ENCODE measurements at regions not wholly inside any gene's neighbourhood (a gene's known extent, or its start where the extent isn't known, plus 50 kb on each side); places are given as distances from the start of the nearest gene placed in this dataset.

DNA sequence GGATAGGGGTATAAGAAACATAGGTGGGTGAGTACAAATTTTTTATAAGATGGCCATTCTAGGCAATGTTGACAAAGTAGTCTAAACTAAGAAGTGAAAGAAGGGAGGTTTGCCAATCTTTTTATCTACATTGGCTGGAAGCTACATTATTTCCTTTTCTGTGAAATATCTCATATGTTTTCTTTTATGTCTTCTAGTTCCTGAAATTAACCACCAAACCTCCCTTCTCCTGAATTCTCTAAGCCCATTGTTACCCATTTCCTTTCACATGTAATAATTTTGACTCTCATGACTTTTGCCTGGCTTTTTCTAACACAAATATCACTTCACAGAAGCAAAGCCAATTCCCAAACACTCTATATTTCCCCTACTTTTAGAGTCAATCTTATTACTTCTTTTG, 496.2 kb upstream of the JAG1 start:
- H3K4me3 ChIP-seq (ENCODE audit: control insufficient read depth, low read depth, low read length), result no peak overlapping the region
- DNase-seq (ENCODE audit: low read depth), result no peak
- TF ChIP-seq, protein P1, sequence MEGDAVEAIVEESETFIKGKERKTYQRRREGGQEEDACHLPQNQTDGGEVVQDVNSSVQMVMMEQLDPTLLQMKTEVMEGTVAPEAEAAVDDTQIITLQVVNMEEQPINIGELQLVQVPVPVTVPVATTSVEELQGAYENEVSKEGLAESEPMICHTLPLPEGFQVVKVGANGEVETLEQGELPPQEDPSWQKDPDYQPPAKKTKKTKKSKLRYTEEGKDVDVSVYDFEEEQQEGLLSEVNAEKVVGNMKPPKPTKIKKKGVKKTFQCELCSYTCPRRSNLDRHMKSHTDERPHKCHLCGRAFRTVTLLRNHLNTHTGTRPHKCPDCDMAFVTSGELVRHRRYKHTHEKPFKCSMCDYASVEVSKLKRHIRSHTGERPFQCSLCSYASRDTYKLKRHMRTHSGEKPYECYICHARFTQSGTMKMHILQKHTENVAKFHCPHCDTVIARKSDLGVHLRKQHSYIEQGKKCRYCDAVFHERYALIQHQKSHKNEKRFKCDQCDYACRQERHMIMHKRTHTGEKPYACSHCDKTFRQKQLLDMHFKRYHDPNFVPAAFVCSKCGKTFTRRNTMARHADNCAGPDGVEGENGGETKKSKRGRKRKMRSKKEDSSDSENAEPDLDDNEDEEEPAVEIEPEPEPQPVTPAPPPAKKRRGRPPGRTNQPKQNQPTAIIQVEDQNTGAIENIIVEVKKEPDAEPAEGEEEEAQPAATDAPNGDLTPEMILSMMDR (conservative IDR thresholded peaks at IDR 0.05; ENCODE audit: control insufficient read depth, insufficient read depth, low read depth, low read length), result no peak

DNA sequence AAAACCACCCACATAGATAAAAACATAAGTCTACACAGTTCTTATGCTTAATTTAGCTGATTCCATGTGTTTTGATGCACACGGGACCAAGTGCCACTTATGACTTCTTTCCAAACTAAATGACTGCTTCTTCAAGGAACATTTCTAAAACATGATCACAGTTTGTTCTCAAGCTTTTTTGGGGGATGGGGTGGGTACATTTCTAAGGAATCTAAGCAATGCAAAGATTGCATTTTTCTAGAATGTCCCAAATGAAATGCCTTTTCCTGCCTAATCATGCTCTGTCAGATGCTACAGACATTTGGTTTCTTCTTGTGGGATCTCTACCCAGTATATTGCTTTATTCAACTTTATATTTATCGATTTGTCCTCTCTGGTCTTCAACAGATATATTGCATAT, 496.8 kb upstream of the JAG1 start:
- TF ChIP-seq, protein P1 (conservative IDR thresholded peaks at IDR 0.05; ENCODE audit: control insufficient read depth, insufficient read depth, low read depth, low read length), result no peak
- H3K4me3 ChIP-seq (ENCODE audit: control insufficient read depth, low read depth, low read length), result no peak overlapping the region
- no peak for DNase-seq (ENCODE audit: low read depth)

DNA sequence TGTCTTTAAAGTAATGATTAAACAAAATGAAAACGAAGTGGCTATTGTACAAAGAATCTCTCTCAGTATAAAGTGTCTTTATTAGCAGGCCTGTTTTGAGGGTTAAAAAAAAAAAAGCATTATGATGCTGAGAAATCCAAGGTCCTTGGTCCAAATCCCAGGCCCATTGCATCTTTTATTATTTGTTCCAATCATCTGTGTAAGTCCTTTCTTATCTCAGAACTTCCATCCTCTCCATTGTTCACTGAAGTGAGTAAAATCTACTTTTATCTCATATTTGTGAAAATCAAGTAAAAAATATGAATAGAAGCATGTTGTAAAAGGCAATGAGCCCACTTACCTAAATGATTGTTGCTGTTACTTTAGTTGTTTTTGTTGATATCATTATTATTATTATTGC, 499.1 kb upstream of the JAG1 start:
- TF ChIP-seq, protein P1 (conservative IDR thresholded peaks at IDR 0.05; ENCODE audit: control insufficient read depth, insufficient read depth, low read depth, low read length), result no peak
- H3K4me3 ChIP-seq (ENCODE audit: control insufficient read depth, low read depth, low read length), result no peak overlapping the region
- no peak for DNase-seq (ENCODE audit: low read depth)

DNA sequence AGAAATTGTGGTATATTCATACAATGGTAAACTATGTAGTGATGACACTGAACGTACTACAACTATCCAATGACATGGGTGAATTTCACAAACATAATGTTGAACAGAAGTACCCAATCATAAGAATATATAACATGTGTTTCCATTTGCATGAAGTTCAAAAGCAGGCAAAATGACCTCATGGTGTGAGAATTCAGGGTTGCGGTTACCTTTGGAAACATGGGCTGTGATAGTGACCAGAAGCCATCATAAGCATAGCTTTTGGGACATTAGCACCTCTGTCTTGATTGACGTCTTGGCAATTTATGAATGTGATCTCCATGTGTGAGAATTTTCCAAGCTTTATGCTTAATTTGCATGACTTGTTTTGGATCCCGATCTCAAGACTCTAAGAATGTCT, 500.1 kb upstream of the JAG1 start:
- DNase-seq (ENCODE audit: low read depth), result no peak
- TF ChIP-seq, protein P1 (conservative IDR thresholded peaks at IDR 0.05; ENCODE audit: control insufficient read depth, insufficient read depth, low read depth, low read length), result no peak
- H3K4me3 ChIP-seq (ENCODE audit: control insufficient read depth, low read depth, low read length), result no peak overlapping the region

DNA sequence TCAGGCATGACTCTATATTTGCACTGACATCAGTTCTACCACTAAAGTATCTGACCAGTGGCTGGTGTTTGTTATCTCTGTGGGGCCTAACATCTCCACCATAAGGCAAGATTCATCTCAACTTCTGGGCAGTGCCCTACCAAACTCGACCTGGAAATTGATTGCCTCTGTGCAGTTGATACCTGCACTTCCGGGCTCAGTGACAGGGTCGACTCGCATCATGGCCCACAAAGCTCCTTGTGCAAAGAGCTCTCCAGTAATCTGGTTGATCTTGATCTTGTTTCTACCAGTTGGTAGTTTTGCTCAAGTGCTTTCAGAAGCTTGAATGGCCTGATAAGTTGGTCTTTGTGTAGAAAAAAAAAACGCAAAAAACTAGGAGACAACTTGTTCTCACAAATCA, 501.1 kb upstream of the JAG1 start:
- no peak for DNase-seq (ENCODE audit: low read depth)
- no peak overlapping the region for H3K4me3 ChIP-seq (ENCODE audit: control insufficient read depth, low read depth, low read length)
- TF ChIP-seq, protein P1 (conservative IDR thresholded peaks at IDR 0.05; ENCODE audit: control insufficient read depth, insufficient read depth, low read depth, low read length), result no peak

DNA sequence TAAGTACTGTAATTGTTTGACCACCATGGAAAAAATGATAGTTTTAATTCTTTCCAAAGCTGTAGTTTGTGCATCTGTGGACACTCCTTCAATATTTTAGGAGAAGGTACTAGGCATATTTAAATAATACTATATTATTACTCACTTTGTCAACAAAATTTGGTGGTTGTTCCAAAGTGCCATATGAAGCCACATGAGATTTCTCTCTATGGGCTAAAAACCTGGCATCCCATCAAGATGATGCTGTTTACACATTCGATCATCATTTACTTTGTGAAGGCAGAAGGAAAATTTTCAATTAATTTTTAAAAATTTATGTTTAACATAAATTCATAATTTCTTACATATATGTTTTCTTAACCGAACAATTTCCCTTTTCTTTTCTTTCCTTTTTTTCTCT, 502.6 kb upstream of the JAG1 start:
- TF ChIP-seq, protein P1 (conservative IDR thresholded peaks at IDR 0.05; ENCODE audit: control insufficient read depth, insufficient read depth, low read depth, low read length), result no peak
- H3K4me3 ChIP-seq (ENCODE audit: control insufficient read depth, low read depth, low read length), result no peak overlapping the region
- no peak for DNase-seq (ENCODE audit: low read depth)

DNA sequence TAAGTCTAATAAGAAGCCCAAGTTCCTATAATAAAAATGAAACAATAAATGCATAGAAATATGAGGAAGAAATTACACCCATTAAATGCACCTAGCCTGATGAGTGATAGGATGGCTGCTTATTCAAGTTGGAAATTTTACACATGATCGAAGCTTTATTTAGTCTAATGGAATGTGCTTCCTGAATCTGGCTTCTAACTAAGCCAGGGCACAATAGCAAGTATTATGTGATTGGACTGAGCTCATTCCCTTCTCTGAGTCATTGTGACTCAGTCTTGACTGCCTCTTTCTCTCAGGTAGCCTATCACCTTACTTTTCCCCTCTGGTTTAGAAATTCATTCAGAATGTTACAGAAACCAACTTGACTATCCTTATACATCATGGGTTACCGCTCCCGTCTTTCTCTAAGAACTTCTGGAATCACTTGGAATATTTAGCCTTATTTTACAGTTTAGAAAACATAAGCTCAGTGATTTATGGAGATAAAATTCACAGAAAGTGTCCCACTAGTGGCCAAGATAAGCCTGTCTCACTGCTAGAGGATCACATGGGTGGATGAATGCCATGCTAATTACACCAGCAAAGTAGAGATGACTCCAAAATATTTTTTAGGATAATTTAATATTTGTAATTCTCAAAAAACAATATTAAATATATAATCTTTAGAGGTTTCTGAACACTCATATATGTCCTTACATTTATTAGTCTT, 505.3 kb upstream of the JAG1 start:
- DNase-seq (ENCODE audit: low read depth), result peak; percentile 53
- H3K4me3 ChIP-seq (ENCODE audit: control insufficient read depth, low read depth, low read length), result no peak overlapping the region
- TF ChIP-seq, protein P1 (conservative IDR thresholded peaks at IDR 0.05; ENCODE audit: control insufficient read depth, insufficient read depth, low read depth, low read length), result no peak

Measured in fibroblast of mammary gland (primary cell).